Hepatocyte (in vitro differentiated cells): ENCODE measurements at regions not wholly inside any gene's neighbourhood (a gene's known extent, or its start where the extent isn't known, plus 50 kb on each side); places are given as distances from the start of the nearest gene placed in this dataset.

ENCODE experiments used
- DNase-seq: peaks from one replicate; pipeline ENCODE4 v3.0.0-alpha.2; 2016; ENCODE audit warnings: low spot score
- H2AFZ ChIP-seq: fragments of 200-600 bp; sonication (generic); 2 replicates; pipeline ENCODE4 v1.6.0; 2016; ENCODE audit warnings: antibody characterized with exemption, mild to moderate bottlenecking
- H3K27ac ChIP-seq: fragments of 200-600 bp; sonication (generic); 2 replicates; pipeline ENCODE4 v1.5.1; 2016; ENCODE audit warnings: mild to moderate bottlenecking
- H3K27me3 ChIP-seq: fragments of 200-600 bp; sonication (generic); 2 replicates; pipeline ENCODE4 v1.6.1; 2016
- H3K36me3 ChIP-seq: fragments of 200-600 bp; sonication (generic); replicated peaks from 2 replicates; pipeline ENCODE4 v1.5.1; 2016; ENCODE audit warnings: low read depth; ENCODE audit not compliant: insufficient read depth
- H3K4me1 ChIP-seq: fragments of 200-600 bp; sonication (generic); 2 replicates; pipeline ENCODE4 v1.5.1; 2016; ENCODE audit warnings: mild to moderate bottlenecking, moderate library complexity; ENCODE audit not compliant: insufficient read depth
- H3K4me2 ChIP-seq: fragments of 200-600 bp; sonication (generic); 2 replicates; pipeline ENCODE4 v1.6.0; 2016
- H3K4me3 ChIP-seq: fragments of 200-600 bp; sonication (generic); 2 replicates; pipeline ENCODE4 v1.5.1; 2016; ENCODE audit warnings: mild to moderate bottlenecking
- H3K79me2 ChIP-seq: fragments of 200-600 bp; sonication (generic); 2 replicates; pipeline ENCODE4 v1.6.0; 2017; ENCODE audit warnings: mild to moderate bottlenecking
- H3K9me2 ChIP-seq: fragments of 200-600 bp; sonication (generic); replicated peaks from 2 replicates; pipeline ENCODE4 v1.6.0; 2017; ENCODE audit warnings: mild to moderate bottlenecking; ENCODE audit not compliant: insufficient read depth
- H3K9me3 ChIP-seq: fragments of 200-600 bp; sonication (generic); 2 replicates; pipeline ENCODE4 v1.5.1; 2016; ENCODE audit warnings: low read depth, mild to moderate bottlenecking
- H4K20me1 ChIP-seq: fragments of 200-600 bp; sonication (generic); 2 replicates; pipeline ENCODE4 v1.6.0; 2016; ENCODE audit warnings: mild to moderate bottlenecking; ENCODE audit not compliant: insufficient read depth, poor library complexity, severe bottlenecking
- CTCF ChIP-seq: fragments of 200-600 bp; sonication (generic); IDR thresholded peaks from 2 replicates; pipeline ENCODE4 v1.5.1; 2016; ENCODE audit warnings: antibody characterized with exemption, mild to moderate bottlenecking; ENCODE audit not compliant: poor library complexity
- EZH2 ChIP-seq: fragments of 200-600 bp; sonication (generic); IDR thresholded peaks from 2 replicates; pipeline ENCODE4 v1.6.1; 2016; ENCODE audit warnings: antibody characterized with exemption, mild to moderate bottlenecking, borderline replicate concordance
- EZH2phosphoT487 ChIP-seq: fragments of 200-600 bp; sonication (generic); IDR thresholded peaks from one replicate; pipeline ENCODE4 v1.6.1; 2018; ENCODE audit warnings: antibody characterized with exemption, mild to moderate bottlenecking, low read depth, moderate library complexity; ENCODE audit not compliant: unreplicated experiment, severe bottlenecking
- whole genome bisulfite sequencing: methylation state at CpG from one replicate; pipeline ENCODE4 v1.1.6; 2016; ENCODE audit warnings: low lambda C conversion rate; ENCODE audit errors: missing lambda C conversion rate; 5-methylcytosine and 5-hydroxymethylcytosine counted together

GRCh38 chr3:161555320-161555719 lies 58.7 kb downstream of the OTOL1 start:
- Histone ChIP-seq H3K36me3 (no peaks in the 10 kb centered on the region), H3K4me2 (no peak overlapping the region)
- 68% methylated on average over 3 of the region's 3 CpGs for whole genome bisulfite sequencing

GRCh38 chr3:161556533-161556932 lies 59.9 kb downstream of the OTOL1 start:
- WGBS = 44% methylated on average over 3 of the region's 3 CpGs
- H2AFZ ChIP-seq = no peak overlapping the region
- H3K4me3 ChIP-seq = no peak overlapping the region
- H3K27me3 ChIP-seq = no peaks in the 10 kb centered on the region
- no peaks in the 10 kb centered on the region for H3K79me2 ChIP-seq
- no peak overlapping the region for H3K27ac ChIP-seq
- H3K4me2 ChIP-seq = no peak overlapping the region
- H4K20me1 ChIP-seq = no peaks in the 10 kb centered on the region
- H3K9me2 ChIP-seq = no peaks in the 10 kb centered on the region
- no peaks in the 10 kb centered on the region for H3K9me3 ChIP-seq
- no peaks in the 10 kb centered on the region for H3K36me3 ChIP-seq
- DNase-seq = no peak
- no peak for TF ChIP-seq CTCF
- H3K4me1 ChIP-seq = peaks cover 4% of the 10 kb centered on the region

More at GRCh38 chr3:161555320-161555719, 58.7 kb downstream of the OTOL1 start:
- no peak for DNase-seq
- no peaks in the 10 kb centered on the region for H3K27me3 ChIP-seq
- no peaks in the 10 kb centered on the region for H4K20me1 ChIP-seq
- no peaks in the 10 kb centered on the region for H3K9me3 ChIP-seq
- H3K4me1 ChIP-seq = peaks cover 7% of the 10 kb centered on the region
- H2AFZ ChIP-seq = no peak overlapping the region
- H3K4me3 ChIP-seq = no peak overlapping the region
- H3K9me2 ChIP-seq = no peaks in the 10 kb centered on the region
- H3K27ac ChIP-seq = no peak overlapping the region
- TF ChIP-seq CTCF (no peak), EZH2phosphoT487 (no peak), EZH2 (no peak)
- no peaks in the 10 kb centered on the region for H3K79me2 ChIP-seq

GRCh38 chr3:161556941-161557340 lies 60.3 kb downstream of the OTOL1 start:
- no peaks in the 10 kb centered on the region for H4K20me1 ChIP-seq
- no peak overlapping the region for H3K4me2 ChIP-seq
- H3K27ac ChIP-seq = no peak overlapping the region
- DNase-seq = no peak
- 53% methylated on average over 1 of the region's 1 CpG for WGBS
- H3K4me3 ChIP-seq = no peak overlapping the region
- TF ChIP-seq EZH2 = no peak
- H3K9me3 ChIP-seq = no peaks in the 10 kb centered on the region
- H3K9me2 ChIP-seq = no peaks in the 10 kb centered on the region
- no peak overlapping the region for H2AFZ ChIP-seq
- no peaks in the 10 kb centered on the region for H3K27me3 ChIP-seq
- H3K4me1 ChIP-seq = peaks cover under 1% of the 10 kb centered on the region
- H3K79me2 ChIP-seq = no peaks in the 10 kb centered on the region
- H3K36me3 ChIP-seq = no peaks in the 10 kb centered on the region

GRCh38 chr3:161557445-161558150 lies 61.0 kb downstream of the OTOL1 start:
- H2AFZ ChIP-seq = no peak overlapping the region
- 70% methylated on average over 5 of the region's 5 CpGs for WGBS

More at GRCh38 chr3:161557445-161558150, 61.0 kb downstream of the OTOL1 start:
- no peak for DNase-seq
- no peaks in the 10 kb centered on the region for H4K20me1 ChIP-seq
- no peak overlapping the region for H3K4me2 ChIP-seq
- no peaks in the 10 kb centered on the region for H3K36me3 ChIP-seq
- no peaks in the 10 kb centered on the region for H3K9me3 ChIP-seq
- no peaks in the 10 kb centered on the region for H3K27me3 ChIP-seq
- H3K9me2 ChIP-seq = no peaks in the 10 kb centered on the region
- H3K4me1 ChIP-seq = no peaks in the 10 kb centered on the region
- TF ChIP-seq EZH2 (no peak), CTCF (no peak), EZH2phosphoT487 (no peak)
- no peak overlapping the region for H3K27ac ChIP-seq
- no peaks in the 10 kb centered on the region for H3K79me2 ChIP-seq
- no peak overlapping the region for H3K4me3 ChIP-seq
